Keratinocyte (primary cell): ENCODE measurements at regions not wholly inside any gene's neighbourhood (a gene's known extent, or its start where the extent isn't known, plus 50 kb on each side); places are given as distances from the start of the nearest gene placed in this dataset.

Source experiments
- CTCF ChIP-seq, 3 experiments: IDR thresholded peaks in 1 of 3; conservative IDR thresholded peaks in 1 of 3; optimal IDR thresholded peaks in 1 of 3; 2 replicates in 2 of 3; 3 replicates in 1 of 3; pipeline versions ENCODE3 to v1.5.1; 2011; ENCODE audit warnings: low read length in 3 of 3, mild to moderate bottlenecking in 3 of 3, moderate library complexity in 2 of 3, control low read depth in 1 of 3, inconsistent platforms in 1 of 3; ENCODE audit not compliant: insufficient read depth in 2 of 3; ENCODE audit errors: extremely low read depth in 1 of 3
- EZH2 ChIP-seq: IDR thresholded peaks from one replicate; pipeline ENCODE4 v1.6.1; 2012; ENCODE audit warnings: inconsistent platforms, mild to moderate bottlenecking, low read length, moderate library complexity

- TF ChIP-seq CTCF (optimal IDR thresholded peaks at IDR 0.05 in 1 of 3, IDR thresholded peaks at IDR 0.05 in 1 of 3, conservative IDR thresholded peaks at IDR 0.05 in 1 of 3; ENCODE audit: extremely low read depth in 1 of 3, insufficient read depth in 2 of 3, low read length in 3 of 3) (no peak), EZH2 (no peak)
Measured at GRCh38 chrX:117768861-117769604, 347.6 kb downstream of the KLHL13 start.
